GM12878 (cell line): ENCODE measurements at regions not wholly inside any gene's neighbourhood (a gene's known extent, or its start where the extent isn't known, plus 50 kb on each side); places are given as distances from the start of the nearest gene placed in this dataset.

Experiments
- ATF3 ChIP-seq: IDR thresholded peaks from 2 replicates; pipeline ENCODE4 v1.6.1; 2011; ENCODE audit warnings: low read depth, mild to moderate bottlenecking, low read length, moderate library complexity, borderline replicate concordance; ENCODE audit errors: extremely low read depth
- ATF7 ChIP-seq: fragments of 450-650 bp; IDR thresholded peaks from 2 replicates; pipeline ENCODE4 v1.6.1; 2016; ENCODE audit warnings: low read depth, mild to moderate bottlenecking
- CBFB ChIP-seq: IDR thresholded peaks from 2 replicates; pipeline ENCODE4 v1.6.1; 2016; ENCODE audit warnings: antibody characterized with exemption, low read depth
- CREM ChIP-seq: IDR thresholded peaks from 2 replicates; pipeline ENCODE4 v1.6.1; 2014; ENCODE audit warnings: antibody characterized with exemption, low read depth
- E2F4 ChIP-seq: IDR thresholded peaks from 2 replicates; pipeline ENCODE4 v1.6.1; 2012; ENCODE audit warnings: low read depth, low read length, improper control_type of control experiment
- ELK1 ChIP-seq: IDR thresholded peaks from 2 replicates; pipeline ENCODE4 v1.6.1; 2012; ENCODE audit warnings: low read depth, low read length, improper control_type of control experiment
- HCFC1 ChIP-seq: fragments of 150-350 bp; IDR thresholded peaks from 2 replicates; pipeline ENCODE4 v1.6.1; 2014; ENCODE audit warnings: low read length
- IRF3 ChIP-seq: fragments of 450-650 bp; IDR thresholded peaks from 2 replicates; pipeline ENCODE4 v1.6.1; 2014; ENCODE audit warnings: mild to moderate bottlenecking
- IRF4 ChIP-seq: IDR thresholded peaks from 2 replicates; pipeline ENCODE4 v1.6.1; 2011; ENCODE audit warnings: low read depth, low read length
- JUND ChIP-seq: IDR thresholded peaks from 2 replicates; pipeline ENCODE4 v1.6.1; 2012; ENCODE audit warnings: low read depth, mild to moderate bottlenecking, low read length, improper control_type of control experiment, moderate library complexity
- KAT2A ChIP-seq: conservative IDR thresholded peaks from 2 replicates; pipeline ENCODE4 v1.6.1; 2011; ENCODE audit warnings: low read depth, low read length; ENCODE audit not compliant: control insufficient read depth
- KLF5 ChIP-seq: fragments of 450-650 bp; IDR thresholded peaks from 2 replicates; pipeline ENCODE4 v1.6.1; 2014; ENCODE audit warnings: mild to moderate bottlenecking; ENCODE audit not compliant: partially characterized antibody
- MTA2 ChIP-seq: fragments of 450-650 bp; IDR thresholded peaks from 2 replicates; pipeline ENCODE4 v1.6.1; 2016; ENCODE audit warnings: low read depth, mild to moderate bottlenecking, moderate library complexity
- NR2C1 ChIP-seq: fragments of 450-650 bp; IDR thresholded peaks from 2 replicates; pipeline ENCODE4 v1.6.1; 2017; ENCODE audit warnings: antibody characterized with exemption, mild to moderate bottlenecking, moderate library complexity
- POLR2AphosphoS2 ChIP-seq: IDR thresholded peaks from 2 replicates; pipeline ENCODE4 v1.6.1; 2011; ENCODE audit warnings: low read depth, mild to moderate bottlenecking, low read length, improper control_type of control experiment, moderate library complexity
- SMAD5 ChIP-seq: IDR thresholded peaks from 2 replicates; pipeline ENCODE4 v1.6.1; 2016; ENCODE audit warnings: antibody characterized with exemption, low read depth
- SMC3 ChIP-seq: IDR thresholded peaks from 2 replicates; pipeline ENCODE4 v1.6.1; 2011; ENCODE audit warnings: low read length, improper control_type of control experiment, borderline replicate concordance
- TAF1 ChIP-seq: IDR thresholded peaks from 2 replicates; pipeline ENCODE4 v1.6.1; 2011; ENCODE audit warnings: mild to moderate bottlenecking, low read depth, low read length, borderline replicate concordance
- WRNIP1 ChIP-seq: IDR thresholded peaks from 2 replicates; pipeline ENCODE4 v1.6.1; 2011; ENCODE audit warnings: low read depth, low read length, improper control_type of control experiment, borderline replicate concordance
- ZBTB11 ChIP-seq: fragments of 450-650 bp; formaldehyde crosslinking; IDR thresholded peaks from 2 replicates; pipeline ENCODE4 v1.5.0; 2022; ENCODE audit warnings: mild to moderate bottlenecking, missing genetic modification characterization
- ZNF687 ChIP-seq: fragments of 450-650 bp; IDR thresholded peaks from 2 replicates; pipeline ENCODE4 v1.6.1; 2017; ENCODE audit warnings: mild to moderate bottlenecking, moderate library complexity
- ZSCAN29 ChIP-seq: fragments of 450-650 bp; IDR thresholded peaks from 2 replicates; pipeline ENCODE4 v1.6.1; 2017; ENCODE audit warnings: mild to moderate bottlenecking, moderate library complexity

GRCh38 chr9:106468431-106468830 lies 394.5 kb upstream of the ZNF462 start (continued):
- TF ChIP-seq IRF3 (no peak), JUND (no peak), ZBTB11 (no peak), TAF1 (no peak), ELK1 (no peak), ZSCAN29 (no peak), IRF4 (peak; percentile 59; the same call in 1 of the 2 replicates), SMC3 (no peak), CBFB (no peak), E2F4 (no peak), NR2C1 (no peak), KAT2A (no peak), ATF3 (no peak), SMAD5 (no peak), POLR2AphosphoS2 (no peak), MTA2 (no peak), KLF5 (no peak), ZNF687 (no peak), CREM (no peak), HCFC1 (no peak), WRNIP1 (no peak), ATF7 (peak; percentile 35; the same call in 1 of the 2 replicates)
